HG02970 (cell line): ENCODE measurements at regions not wholly inside any gene's neighbourhood (a gene's known extent, or its start where the extent isn't known, plus 50 kb on each side); places are given as distances from the start of the nearest gene placed in this dataset.
"Not testable (repeated sequence)": the region's sequence is repeated elsewhere in the genome, so short reads cannot be mapped to it uniquely, and the experiment has no call there.

Experiments used
- ATAC-seq: cut with Tn5 transposase; IDR thresholded peaks from one replicate; pipeline ENCODE4 v1.9.1; 2021; ENCODE audit warnings: mild to moderate bottlenecking, moderate library complexity, moderate number of reproducible peaks; ENCODE audit not compliant: unreplicated experiment, low FRiP score

DNA sequence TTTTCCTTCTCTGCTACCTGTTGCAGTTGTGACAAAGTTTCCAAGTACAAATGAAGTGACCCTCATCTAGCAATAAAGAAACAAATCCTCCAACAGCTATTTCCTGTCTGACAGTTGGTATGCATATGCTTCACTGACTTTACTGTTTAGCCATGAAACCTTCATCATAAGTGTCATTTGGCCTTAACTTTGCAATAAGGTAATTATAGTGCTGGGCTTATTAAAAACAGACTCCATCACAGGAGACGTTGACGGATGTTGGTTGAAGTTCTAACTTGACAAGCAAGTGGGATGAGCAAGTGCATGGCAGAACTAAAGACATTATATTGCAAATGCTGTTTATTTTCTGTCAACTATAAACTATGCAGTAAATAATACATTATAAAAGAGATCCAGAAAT, 425.2 kb downstream of the RPS29 start:
- ATAC-seq, result no peak

DNA sequence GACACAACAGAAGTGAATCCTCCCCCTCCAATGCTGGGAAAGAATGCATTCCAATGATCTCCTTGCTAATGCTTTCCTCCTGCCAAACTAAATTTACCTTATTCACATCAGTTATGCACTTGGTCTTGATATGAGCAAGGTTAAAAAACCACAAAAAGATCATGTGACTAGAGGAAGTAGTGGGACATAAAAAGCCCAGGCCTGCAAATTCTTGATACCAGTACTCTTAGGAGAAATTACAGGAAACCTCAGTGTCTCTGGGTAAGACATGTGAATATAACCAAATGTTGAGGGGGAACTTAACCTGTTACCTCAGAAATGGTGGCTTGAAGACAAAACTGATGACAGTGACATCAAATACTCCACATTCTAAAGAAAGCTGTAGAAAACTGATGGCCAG, 427.1 kb downstream of the RPS29 start:
- no peak for ATAC-seq

- no peak for ATAC-seq
Observed at GRCh38 chr14:49139593-49139992, 446.6 kb downstream of the RPS29 start.

GRCh38 chr14:49134940-49135339, 451.2 kb downstream of the RPS29 start:
- no peak for ATAC-seq

- ATAC-seq, result no peak
Observed at GRCh38 chr14:49121246-49121645, 464.9 kb downstream of the RPS29 start.

GRCh38 chr14:49114161-49114893, 471.9 kb downstream of the RPS29 start:
- no peak for ATAC-seq

DNA sequence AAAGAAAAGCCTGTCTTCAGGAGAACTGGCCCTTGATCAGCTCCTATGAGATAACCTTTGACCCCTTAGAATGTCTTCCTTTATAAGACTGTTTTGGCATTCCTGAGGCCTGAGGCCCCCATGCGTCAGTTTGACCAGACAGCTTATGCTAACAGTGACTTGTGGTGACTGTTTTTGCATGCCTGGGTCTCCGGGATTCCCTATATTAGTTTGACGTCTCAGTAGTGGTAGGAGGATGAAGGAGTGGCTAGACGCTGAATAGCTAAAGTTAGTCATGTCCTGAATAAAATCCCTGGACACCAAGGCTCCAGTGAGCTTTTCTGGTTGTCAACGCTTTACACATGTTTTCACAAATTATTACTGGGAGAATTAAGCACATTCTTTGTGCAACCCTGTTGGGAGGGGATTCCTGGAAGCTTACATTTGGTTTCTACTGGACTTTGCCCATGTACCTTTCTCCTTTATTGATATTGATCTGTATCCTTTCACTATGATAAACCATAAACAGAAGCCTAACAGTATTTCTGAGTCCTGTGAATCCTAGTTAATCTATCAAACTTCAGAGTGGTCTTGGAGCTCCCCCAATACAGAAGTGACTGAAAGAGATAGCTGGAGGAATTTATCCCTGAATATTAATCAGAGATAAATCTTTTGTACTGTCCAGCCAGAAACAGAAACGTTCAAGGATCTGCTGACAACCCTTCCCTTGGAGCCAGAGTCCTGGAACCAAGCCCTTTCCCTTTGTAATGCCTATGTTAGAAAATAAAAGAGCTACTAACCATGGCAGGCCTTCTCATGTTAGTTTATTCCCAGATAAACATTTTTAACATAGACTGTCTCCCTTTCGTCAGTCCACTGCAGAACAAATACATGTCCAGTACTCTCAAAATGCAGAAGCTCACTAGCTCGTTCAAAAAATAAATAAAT, 479.2 kb downstream of the RPS29 start:
- no peak for ATAC-seq

- no peak for ATAC-seq
Observed at GRCh38 chr14:49105956-49106355, 480.2 kb downstream of the RPS29 start.

GRCh38 chr14:49105512-49105911, 480.7 kb downstream of the RPS29 start:
- ATAC-seq, result no peak

GRCh38 chr14:49092345-49092744, 493.8 kb downstream of the RPS29 start:
- ATAC-seq, result no peak

DNA sequence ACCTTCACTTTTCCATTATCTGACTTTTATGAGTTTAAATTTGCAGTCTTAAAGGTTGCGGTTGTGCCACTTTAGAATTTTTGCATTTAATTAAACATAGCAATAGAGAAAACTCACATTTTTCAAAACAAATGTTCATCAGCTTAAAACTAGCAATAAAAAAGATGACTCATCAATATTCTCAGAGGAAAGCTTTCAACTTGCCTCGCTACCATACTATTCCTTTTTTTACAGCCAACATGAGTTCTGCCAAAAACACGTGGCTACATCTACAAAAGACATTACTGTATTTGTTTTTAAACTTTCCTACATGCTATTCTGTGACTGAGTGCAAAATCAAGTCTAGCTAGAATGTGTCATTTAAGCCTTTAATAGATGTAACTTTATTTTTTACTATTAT, 497.1 kb downstream of the RPS29 start:
- ATAC-seq, result no peak

- ATAC-seq, result not testable (repeated sequence)
Observed at GRCh38 chr14:49073292-49073691, 512.9 kb downstream of the RPS29 start.

- no peak for ATAC-seq
Observed at GRCh38 chr14:49058511-49058910, 527.7 kb downstream of the RPS29 start.

DNA sequence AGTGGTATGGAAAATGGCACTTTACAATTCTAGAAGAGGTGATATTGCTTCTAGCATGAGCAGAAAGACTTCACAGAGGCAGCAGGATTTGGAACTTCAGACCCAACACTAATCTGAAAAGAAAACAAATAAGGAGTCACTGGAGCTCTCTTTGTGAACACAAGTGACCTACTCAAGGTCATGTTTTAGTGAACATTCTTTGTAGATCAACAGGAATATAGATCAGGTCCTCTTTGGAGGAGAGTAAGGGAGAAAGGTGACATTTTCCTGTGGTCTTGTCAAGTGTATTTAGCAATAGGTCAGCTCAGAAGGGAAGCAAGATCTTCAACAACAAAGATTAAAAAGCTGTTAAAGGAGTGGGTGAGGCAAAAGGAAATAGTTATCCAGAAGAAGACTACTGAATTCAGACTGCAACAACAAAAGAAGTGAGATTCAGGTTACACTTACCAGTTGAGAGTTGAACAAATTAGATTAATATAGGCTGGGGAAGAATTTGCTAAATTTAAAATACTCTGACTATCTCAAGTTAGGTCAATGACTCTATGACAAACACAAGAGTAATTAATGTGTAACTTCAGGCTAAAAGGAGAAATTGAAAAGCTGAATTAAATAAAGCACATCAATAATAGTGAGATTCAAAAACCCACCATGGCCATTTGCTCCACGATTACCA, 528.2 kb downstream of the RPS29 start:
- no peak for ATAC-seq

DNA sequence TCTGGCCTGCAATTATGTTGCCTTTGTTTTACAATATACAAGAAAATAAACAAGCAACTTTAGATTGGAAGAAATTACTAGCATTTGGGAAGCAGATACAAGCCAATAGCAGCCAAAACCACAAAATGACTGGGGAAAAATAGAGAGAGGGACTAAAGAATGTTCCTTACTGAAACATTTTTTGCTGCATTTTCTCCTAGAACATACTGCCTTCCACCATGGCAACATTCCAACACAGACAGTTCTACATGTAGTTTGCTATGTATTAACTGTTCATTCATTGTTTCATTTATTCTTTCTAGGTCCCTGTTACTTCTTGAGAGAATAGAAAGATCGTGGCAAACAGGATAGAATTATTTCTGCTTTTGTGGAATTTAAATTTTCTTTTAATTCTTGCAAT, 530.2 kb downstream of the RPS29 start:
- ATAC-seq, result no peak

GRCh38 chr14:49052521-49052920, 533.7 kb downstream of the RPS29 start:
- ATAC-seq, result no peak

DNA sequence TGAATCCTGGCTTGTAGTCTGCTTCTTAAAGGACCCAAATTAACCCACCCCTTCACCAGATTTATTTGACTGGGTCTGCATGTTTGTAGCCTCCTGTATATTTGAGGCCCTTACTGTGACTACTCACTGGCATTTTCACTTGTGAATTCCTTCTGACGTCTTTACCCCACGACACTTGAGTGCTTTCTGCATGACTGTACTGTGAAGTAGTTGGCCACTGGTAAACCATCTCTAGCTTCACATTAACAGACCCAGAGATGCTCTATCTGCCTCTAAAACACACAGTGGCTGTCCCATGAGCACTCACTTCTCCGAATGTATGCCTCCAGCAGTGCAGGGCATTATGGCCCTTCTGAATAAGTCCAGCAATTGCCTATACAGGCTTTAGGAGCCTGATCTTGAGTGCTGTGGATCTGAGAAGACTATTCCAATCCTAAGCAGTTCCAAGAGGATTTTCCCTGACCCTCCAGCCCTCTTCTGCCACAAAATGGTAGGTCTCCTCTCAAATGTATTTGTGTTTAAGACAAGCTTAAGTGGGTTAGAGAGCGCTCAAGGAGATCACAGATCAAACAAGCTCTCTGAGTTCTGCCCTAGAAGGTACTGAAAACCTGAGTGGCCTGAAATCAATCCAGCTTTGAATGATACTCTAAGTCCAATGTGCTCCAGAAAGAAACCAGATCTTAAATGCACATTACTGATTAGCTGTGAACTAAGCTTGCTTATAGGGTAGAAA, 534.7 kb downstream of the RPS29 start:
- no peak for ATAC-seq

GRCh38 chr14:49050822-49051221, 535.4 kb downstream of the RPS29 start:
- no peak for ATAC-seq

GRCh38 chr14:49049711-49050110, 536.5 kb downstream of the RPS29 start:
- ATAC-seq, result no peak

- no peak for ATAC-seq
Observed at GRCh38 chr14:49044981-49045380, 541.2 kb downstream of the RPS29 start.
